Fibroblast of lung (primary cell): ENCODE measurements at regions not wholly inside any gene's neighbourhood (a gene's known extent, or its start where the extent isn't known, plus 50 kb on each side); places are given as distances from the start of the nearest gene placed in this dataset.

Experiments used
- DNase-seq, 2 donors: peaks; one replicate each; pipeline versions ENCODE4 v3.0.0 to v3.0.0-alpha.2; 2010; ENCODE audit warnings: low read depth in 2 of 2
- H2AFZ ChIP-seq: 2 replicates; pipeline ENCODE4 v1.5.1; 2012; ENCODE audit warnings: low read length, control low read depth, inconsistent platforms
- H3K27ac ChIP-seq: 2 replicates; pipeline ENCODE4 v1.5.1; 2011; ENCODE audit warnings: low read length, control low read depth; ENCODE audit not compliant: insufficient read depth
- H3K27me3 ChIP-seq: 2 replicates; pipeline ENCODE4 v1.5.1; 2011; ENCODE audit warnings: mild to moderate bottlenecking, low read length; ENCODE audit not compliant: control insufficient read depth, insufficient read depth
- H3K36me3 ChIP-seq: 2 replicates; pipeline ENCODE4 v1.5.1; 2011; ENCODE audit warnings: low read length; ENCODE audit not compliant: control insufficient read depth, insufficient read depth
- H3K4me1 ChIP-seq: 2 replicates; pipeline ENCODE4 v1.5.1; 2011; ENCODE audit warnings: low read length; ENCODE audit not compliant: control insufficient read depth, insufficient read depth; ENCODE audit errors: extremely low read depth
- H3K4me2 ChIP-seq: 2 replicates; pipeline ENCODE4 v1.5.1; 2011; ENCODE audit warnings: low read length, control low read depth; ENCODE audit not compliant: insufficient read depth; ENCODE audit errors: extremely low read depth
- H3K4me3 ChIP-seq, 4 experiments: fragments of 200-600 bp in 1 of 4; sonication (generic) in 1 of 4; replicated peaks in 1 of 4; 2 replicates each; pipeline ENCODE4 v1.5.1; 2011 to 2016; ENCODE audit warnings: low read length in 4 of 4, low read depth in 3 of 4, mild to moderate bottlenecking in 3 of 4, control low read depth in 2 of 4, inconsistent platforms in 1 of 4, mixed read lengths in 1 of 4; ENCODE audit not compliant: insufficient read depth in 1 of 4; ENCODE audit errors: control extremely low read depth in 1 of 4
- H3K79me2 ChIP-seq: 2 replicates; pipeline ENCODE4 v1.5.1; 2012; ENCODE audit warnings: mild to moderate bottlenecking, low read length, inconsistent platforms; ENCODE audit not compliant: control insufficient read depth, insufficient read depth
- H3K9ac ChIP-seq: 2 replicates; pipeline ENCODE4 v1.5.1; 2011; ENCODE audit warnings: mild to moderate bottlenecking, low read length, control low read depth; ENCODE audit not compliant: insufficient read depth
- H3K9me3 ChIP-seq: 2 replicates; pipeline ENCODE4 v1.5.1; 2012; ENCODE audit warnings: low read depth, low read length; ENCODE audit not compliant: control insufficient read depth, insufficient read depth
- H4K20me1 ChIP-seq: 2 replicates; pipeline ENCODE4 v1.5.1; 2011; ENCODE audit warnings: low read length; ENCODE audit not compliant: control insufficient read depth, insufficient read depth; ENCODE audit errors: extremely low read depth
- EZH2 ChIP-seq: IDR thresholded peaks from 2 replicates; pipeline ENCODE4 v1.5.1; 2012; ENCODE audit warnings: low read length, control low read depth, mild to moderate bottlenecking; ENCODE audit errors: missing control alignments
- TF ChIP-seq, protein P1 (sequence below), 2 donors: IDR thresholded peaks in 1 of 2; conservative IDR thresholded peaks in 1 of 2; 1 replicate in 1 of 2; 2 replicates in 1 of 2; pipeline ENCODE4 v1.5.1; 2011 to 2012; ENCODE audit warnings: low read length in 2 of 2, control low read depth in 1 of 2, inconsistent platforms in 1 of 2, low read depth in 1 of 2, mild to moderate bottlenecking in 1 of 2

DNA sequence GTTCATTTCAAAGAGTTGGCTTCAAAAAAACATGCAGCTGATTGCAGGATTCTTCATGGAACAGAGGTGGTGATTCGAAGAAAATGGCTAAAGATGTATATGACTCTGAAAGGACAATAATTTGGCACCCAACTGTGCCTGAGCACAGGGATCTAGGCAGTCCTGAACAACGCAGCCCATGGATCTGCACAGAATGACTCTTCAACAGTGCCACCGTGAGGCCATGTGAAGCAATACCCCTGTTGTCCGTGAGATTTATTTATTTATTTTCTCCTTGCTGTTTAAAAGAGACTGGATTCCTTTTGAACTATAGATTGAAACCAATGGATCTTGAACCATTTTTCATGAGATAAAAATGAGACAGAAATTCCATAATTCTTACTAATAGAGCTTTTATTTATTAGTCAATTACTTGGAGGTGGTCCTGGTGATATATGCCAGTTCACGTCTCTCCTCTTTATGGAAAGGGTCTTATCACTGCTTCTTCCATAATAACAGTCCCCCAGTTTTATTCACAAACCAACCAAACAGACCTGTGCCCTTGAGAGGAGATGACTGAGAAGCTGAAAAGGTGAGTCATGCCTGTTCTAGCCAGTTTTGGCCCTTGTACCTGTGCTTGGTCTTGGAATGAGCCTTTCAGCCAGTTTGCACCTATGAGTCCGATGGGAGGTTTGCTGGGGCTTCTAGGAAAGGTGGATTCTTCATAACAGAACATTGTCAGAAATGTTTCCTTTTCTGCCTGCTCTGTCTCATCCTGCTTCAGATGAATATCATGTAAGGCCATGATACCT is 1598.3 kb downstream of the AACS start:
- H3K4me3 ChIP-seq = no peak overlapping the region
- no peak overlapping the region for H3K9ac ChIP-seq
- no peaks in the 10 kb centered on the region for H3K9me3 ChIP-seq
- no peaks in the 10 kb centered on the region for H4K20me1 ChIP-seq
- H3K27ac ChIP-seq = no peak overlapping the region
- H3K36me3 ChIP-seq = no peaks in the 10 kb centered on the region
- no peaks in the 10 kb centered on the region for H3K79me2 ChIP-seq
- H3K4me1 ChIP-seq = no peaks in the 10 kb centered on the region
- DNase-seq = no peak
- H3K27me3 ChIP-seq = no peaks in the 10 kb centered on the region
- H2AFZ ChIP-seq = no peak overlapping the region
- no peak overlapping the region for H3K4me2 ChIP-seq
- no peak for TF ChIP-seq EZH2
- TF ChIP-seq, protein P1, sequence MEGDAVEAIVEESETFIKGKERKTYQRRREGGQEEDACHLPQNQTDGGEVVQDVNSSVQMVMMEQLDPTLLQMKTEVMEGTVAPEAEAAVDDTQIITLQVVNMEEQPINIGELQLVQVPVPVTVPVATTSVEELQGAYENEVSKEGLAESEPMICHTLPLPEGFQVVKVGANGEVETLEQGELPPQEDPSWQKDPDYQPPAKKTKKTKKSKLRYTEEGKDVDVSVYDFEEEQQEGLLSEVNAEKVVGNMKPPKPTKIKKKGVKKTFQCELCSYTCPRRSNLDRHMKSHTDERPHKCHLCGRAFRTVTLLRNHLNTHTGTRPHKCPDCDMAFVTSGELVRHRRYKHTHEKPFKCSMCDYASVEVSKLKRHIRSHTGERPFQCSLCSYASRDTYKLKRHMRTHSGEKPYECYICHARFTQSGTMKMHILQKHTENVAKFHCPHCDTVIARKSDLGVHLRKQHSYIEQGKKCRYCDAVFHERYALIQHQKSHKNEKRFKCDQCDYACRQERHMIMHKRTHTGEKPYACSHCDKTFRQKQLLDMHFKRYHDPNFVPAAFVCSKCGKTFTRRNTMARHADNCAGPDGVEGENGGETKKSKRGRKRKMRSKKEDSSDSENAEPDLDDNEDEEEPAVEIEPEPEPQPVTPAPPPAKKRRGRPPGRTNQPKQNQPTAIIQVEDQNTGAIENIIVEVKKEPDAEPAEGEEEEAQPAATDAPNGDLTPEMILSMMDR (conservative IDR thresholded peaks at IDR 0.05 in 1 of 2, IDR thresholded peaks at IDR 0.05 in 1 of 2; ENCODE audit: low read depth in 1 of 2, low read length in 2 of 2) = no peak

DNA sequence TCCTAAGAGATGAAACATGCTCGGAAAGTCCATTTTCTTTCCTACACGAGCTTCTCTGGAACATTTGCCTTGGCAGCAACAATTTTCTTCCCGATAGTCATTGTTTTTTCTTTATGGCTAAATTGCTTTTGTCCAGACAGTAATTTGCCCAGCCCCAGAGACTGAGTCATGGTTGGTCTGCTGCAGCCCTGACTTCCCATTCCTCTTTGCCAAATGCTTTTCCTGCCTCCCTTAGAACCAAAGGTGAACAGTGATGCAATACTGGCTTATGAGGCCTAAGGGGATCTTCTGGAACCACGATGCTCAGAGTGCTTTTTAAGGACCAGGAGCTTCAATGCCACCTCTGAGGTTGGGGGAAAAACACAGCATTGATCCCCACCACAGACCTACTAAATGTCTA is 1599.6 kb upstream of the TMEM132C start:
- Histone ChIP-seq H3K4me3 (no peak overlapping the region), H3K27me3 (no peaks in the 10 kb centered on the region), H4K20me1 (no peaks in the 10 kb centered on the region), H2AFZ (no peak overlapping the region), H3K36me3 (no peaks in the 10 kb centered on the region), H3K79me2 (no peaks in the 10 kb centered on the region), H3K9me3 (no peaks in the 10 kb centered on the region), H3K4me2 (no peak overlapping the region), H3K27ac (no peak overlapping the region), H3K9ac (no peak overlapping the region), H3K4me1 (no peaks in the 10 kb centered on the region)
- peak; percentile 17 to 98 for DNase-seq
- TF ChIP-seq, protein P1 (conservative IDR thresholded peaks at IDR 0.05 in 1 of 2, IDR thresholded peaks at IDR 0.05 in 1 of 2; ENCODE audit: low read depth in 1 of 2, low read length in 2 of 2) = no peak
- TF ChIP-seq EZH2 = no peak

DNA sequence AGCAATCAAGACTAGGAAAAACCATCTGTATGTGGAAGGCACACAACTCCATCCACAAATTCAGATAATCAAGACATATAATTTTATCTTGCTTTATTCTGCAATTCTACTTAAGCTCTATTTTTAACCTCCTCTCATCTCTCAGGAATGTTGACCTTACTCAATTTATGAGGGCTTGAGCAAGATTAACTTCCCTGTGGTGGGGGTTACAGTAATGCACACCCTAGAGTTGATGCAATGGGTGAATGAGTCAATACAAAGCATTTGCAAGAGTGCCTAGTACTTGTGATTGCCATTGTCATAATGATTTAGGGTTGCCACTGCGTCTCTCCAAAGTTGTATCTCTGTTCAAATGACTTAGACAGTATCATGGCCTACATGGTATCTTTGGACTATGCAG is 1598.4 kb upstream of the TMEM132C start:
- peak; percentile 41 to 99 for DNase-seq
- H3K79me2 ChIP-seq = no peaks in the 10 kb centered on the region
- H4K20me1 ChIP-seq = no peaks in the 10 kb centered on the region
- no peak overlapping the region for H3K9ac ChIP-seq
- no peak for TF ChIP-seq EZH2
- TF ChIP-seq, protein P1 (conservative IDR thresholded peaks at IDR 0.05 in 1 of 2, IDR thresholded peaks at IDR 0.05 in 1 of 2; ENCODE audit: low read depth in 1 of 2, low read length in 2 of 2) = no peak
- no peak overlapping the region for H3K4me3 ChIP-seq
- no peaks in the 10 kb centered on the region for H3K36me3 ChIP-seq
- no peaks in the 10 kb centered on the region for H3K9me3 ChIP-seq
- H3K4me1 ChIP-seq = no peaks in the 10 kb centered on the region
- H2AFZ ChIP-seq = no peak overlapping the region
- H3K4me2 ChIP-seq = no peak overlapping the region
- H3K27me3 ChIP-seq = no peaks in the 10 kb centered on the region
- no peak overlapping the region for H3K27ac ChIP-seq
